ENCODE measurements at regions not wholly inside any gene's neighbourhood (a gene's known extent, or its start where the extent isn't known, plus 50 kb on each side); places are given as distances from the start of the nearest gene placed in this dataset.

- no peak overlapping the region for H3K9ac ChIP-seq (ENCODE audit: extremely low read depth, insufficient read length, low read length)
- no peak overlapping the region for H3K18ac ChIP-seq (ENCODE audit: insufficient read length, low read depth, low read length)
- no peaks in the 10 kb centered on the region for H3K79me1 ChIP-seq (ENCODE audit: insufficient read depth, low read depth, low read length, poor library complexity, severe bottlenecking)
- no CpG with 5 or more reads among the region's 4 CpGs for WGBS (ENCODE audit: extremely low coverage, insufficient read length, low lambda C conversion rate)
- no peak overlapping the region for H3K27ac ChIP-seq (ENCODE audit: insufficient read length, low read depth, low read length)
- no peak overlapping the region for H3K23ac ChIP-seq (ENCODE audit: insufficient read length, low read depth, low read length)
- H3K14ac ChIP-seq (ENCODE audit: insufficient read depth, low read length): no peak overlapping the region
- Mint-ChIP-seq H3K4me1 (no peaks in the 10 kb centered on the region), H3K9me3 (no peaks in the 10 kb centered on the region), H3K27ac (no peak overlapping the region), H3K4me3 (no peak overlapping the region), H3K27me3 (ENCODE audit: low read depth) (no peaks in the 10 kb centered on the region; the same call in 1 of the 2 replicates), H3K36me3 (ENCODE audit: insufficient read depth in 1 of 3, low read depth in 3 of 3) (no peaks in the 10 kb centered on the region)
- H4K8ac ChIP-seq (replicated peaks; ENCODE audit: insufficient read length, low read depth, low read length): no peak overlapping the region
- no peak overlapping the region for H2BK20ac ChIP-seq (ENCODE audit: low read depth, low read length, poor library complexity, severe bottlenecking)
- H3K9me3 ChIP-seq (ENCODE audit: control insufficient read depth, low read depth, low read length): no peaks in the 10 kb centered on the region
- no peak overlapping the region for H2BK12ac ChIP-seq (ENCODE audit: insufficient read length, low read depth, low read length)
- H4K5ac ChIP-seq (ENCODE audit: insufficient read length, low read depth, low read length): no peak overlapping the region
- no peak overlapping the region for H2BK15ac ChIP-seq (ENCODE audit: low read depth, low read length)
- no peak for DNase-seq
- no peak overlapping the region for H4K91ac ChIP-seq (ENCODE audit: insufficient read length, low read depth, low read length)
- no peak overlapping the region for H3T11ph ChIP-seq (ENCODE audit: low read length)
- H3K4me2 ChIP-seq (ENCODE audit: insufficient read depth, insufficient read length, low read length): no peak overlapping the region
- H2AK5ac ChIP-seq (ENCODE audit: insufficient read length, low read length): no peak overlapping the region
- H3K23me2 ChIP-seq (ENCODE audit: insufficient read length, low read depth, low read length, poor library complexity, severe bottlenecking): no peaks in the 10 kb centered on the region
- no peaks in the 10 kb centered on the region for H3K27me3 ChIP-seq (ENCODE audit: insufficient read depth, low read length)
- H2BK5ac ChIP-seq (ENCODE audit: insufficient read length, low read length): no peak overlapping the region
- H4K20me1 ChIP-seq (ENCODE audit: control insufficient read depth, insufficient read depth, insufficient read length): no peaks in the 10 kb centered on the region
- H3K4ac ChIP-seq (ENCODE audit: low read depth, low read length): no peak overlapping the region
- H2AFZ ChIP-seq (ENCODE audit: low read length): no peak overlapping the region
- no peak for TF ChIP-seq CTCF (conservative IDR thresholded peaks at IDR 0.05)
- H3K56ac ChIP-seq (ENCODE audit: insufficient read length, low read depth, low read length): no peak overlapping the region
- no peak overlapping the region for H2BK120ac ChIP-seq (ENCODE audit: low read depth, low read length, poor library complexity, severe bottlenecking)
- H3K4me1 ChIP-seq (ENCODE audit: insufficient read depth, low read length): no peaks in the 10 kb centered on the region
- H3K79me2 ChIP-seq (ENCODE audit: insufficient read depth, low read length): no peaks in the 10 kb centered on the region
Measured at GRCh38 chrX:140586951-140587350, 82.1 kb upstream of the SOX3 start.

Measured in H9 (cell line).